IMR-90 (cell line): ENCODE measurements at regions not wholly inside any gene's neighbourhood (a gene's known extent, or its start where the extent isn't known, plus 50 kb on each side); places are given as distances from the start of the nearest gene placed in this dataset.

Experiments
- ATAC-seq: fragments of 200-7000 bp; cut with Tn5 transposase; 2 replicates; pipeline ENCODE4 v1.9.1; 2020; ENCODE audit warnings: low read depth, mild to moderate bottlenecking, moderate library complexity
- BruUV-seq: library from RNA; stranded (reverse); fragments of 400-500 nt; replicated peaks from 2 replicates; lab custom pipeline; 2021; lab: Mats Ljungman, UMichigan
- CTCF ChIA-PET: fragments of 300-600 bp; formaldehyde crosslinking; extraction: SDS; loops from one replicate; lab custom pipeline; 2021; ENCODE audit warnings: antibody characterized with exemption; lab: Yijun Ruan, JAX
- POLR2A ChIA-PET: fragments of 300-600 bp; sonication (Branson Sonifier 250); formaldehyde crosslinking; loops from one replicate; lab custom pipeline; 2022; ENCODE audit warnings: antibody characterized with exemption; ENCODE audit not compliant: unreplicated experiment; lab: Charles Lee
- DNase-seq: peaks from one replicate; pipeline ENCODE4 v3.0.0; 2013
- H2AFZ ChIP-seq: replicated peaks from 2 replicates; pipeline ENCODE3; 2013; ENCODE audit warnings: low read length, mild to moderate bottlenecking; ENCODE audit not compliant: poor library complexity
- H2AK5ac ChIP-seq: 2 replicates; pipeline ENCODE4 v1.6.1; 2013; ENCODE audit warnings: low read depth, low read length, inconsistent platforms
- H2AK9ac ChIP-seq: replicated peaks from 2 replicates; pipeline ENCODE3; 2013; ENCODE audit warnings: mild to moderate bottlenecking, low read depth, low read length, moderate library complexity; ENCODE audit not compliant: poor library complexity
- H2BK120ac ChIP-seq: 2 replicates; pipeline ENCODE4 v1.6.1; 2013; ENCODE audit warnings: low read depth, low read length, inconsistent platforms
- H2BK15ac ChIP-seq: 3 replicates; pipeline ENCODE4 v1.6.1; 2013; ENCODE audit warnings: low read depth, low read length, inconsistent platforms
- H2BK20ac ChIP-seq: 2 replicates; pipeline ENCODE4 v1.6.1; 2013; ENCODE audit warnings: low read depth, mild to moderate bottlenecking, inconsistent platforms, low read length, moderate library complexity
- H2BK5ac ChIP-seq: 2 replicates; pipeline ENCODE4 v1.6.1; 2013; ENCODE audit warnings: mild to moderate bottlenecking, low read depth, low read length, inconsistent platforms; ENCODE audit not compliant: poor library complexity, severe bottlenecking
- H3K14ac ChIP-seq: replicated peaks from 2 replicates; pipeline ENCODE4 v1.6.1; 2013; ENCODE audit warnings: low read depth, low read length, inconsistent platforms
- H3K18ac ChIP-seq: 2 replicates; pipeline ENCODE4 v1.6.1; 2013; ENCODE audit warnings: low read depth, low read length, control low read depth
- H3K23ac ChIP-seq: 2 replicates; pipeline ENCODE4 v1.6.1; 2013; ENCODE audit warnings: low read depth, low read length, inconsistent platforms
- H3K27ac ChIP-seq: 2 replicates; pipeline ENCODE4 v1.5.1; 2013; ENCODE audit warnings: mild to moderate bottlenecking, control low read depth, low read length; ENCODE audit not compliant: insufficient read depth
- H3K27me3 ChIP-seq: 2 replicates; pipeline ENCODE4 v1.6.1; 2013; ENCODE audit warnings: low read length; ENCODE audit not compliant: control insufficient read depth, insufficient read depth
- H3K36me3 ChIP-seq: 2 replicates; pipeline ENCODE4 v1.6.1; 2013; ENCODE audit warnings: low read length, mixed read lengths; ENCODE audit not compliant: control insufficient read depth, insufficient read depth
- H3K4ac ChIP-seq: 2 replicates; pipeline ENCODE4 v1.6.1; 2013; ENCODE audit warnings: low read depth, low read length, inconsistent platforms
- H3K4me1 ChIP-seq: 2 replicates; pipeline ENCODE4 v1.6.1; 2013; ENCODE audit warnings: low read length, mixed read lengths; ENCODE audit not compliant: control insufficient read depth, insufficient read depth
- H3K4me2 ChIP-seq: 2 replicates; pipeline ENCODE4 v1.6.1; 2013; ENCODE audit warnings: low read depth, mild to moderate bottlenecking, control low read depth, low read length, moderate library complexity
- H3K4me3 ChIP-seq: 2 replicates; pipeline ENCODE4 v1.5.1; 2013; ENCODE audit warnings: low read depth, mild to moderate bottlenecking, control low read depth, low read length, moderate library complexity; ENCODE audit not compliant: insufficient read depth
- H3K56ac ChIP-seq: 2 replicates; pipeline ENCODE4 v1.6.1; 2013; ENCODE audit warnings: low read length, inconsistent platforms; ENCODE audit not compliant: insufficient read depth; ENCODE audit errors: extremely low read depth
- H3K79me1 ChIP-seq, 2 experiments: 2 replicates each; pipeline ENCODE4 v1.6.1; 2013; ENCODE audit warnings: low read length in 2 of 2, inconsistent platforms in 1 of 2, low read depth in 1 of 2
- H3K9ac ChIP-seq: 2 replicates; pipeline ENCODE4 v1.6.1; 2013; ENCODE audit warnings: low read depth, low read length, control low read depth
- H3K9me1 ChIP-seq: 2 replicates; pipeline ENCODE4 v1.6.1; 2013; ENCODE audit warnings: low read length, inconsistent platforms; ENCODE audit not compliant: insufficient read depth
- H3K9me3 ChIP-seq: 2 replicates; pipeline ENCODE4 v1.6.1; 2013; ENCODE audit warnings: low read length; ENCODE audit not compliant: control insufficient read depth, insufficient read depth
- H4K20me1 ChIP-seq: 2 replicates; pipeline ENCODE4 v1.6.1; 2013; ENCODE audit warnings: low read length, inconsistent platforms; ENCODE audit not compliant: insufficient read depth
- H4K5ac ChIP-seq: 2 replicates; pipeline ENCODE4 v1.6.1; 2013; ENCODE audit warnings: mild to moderate bottlenecking, low read depth, low read length, control low read depth
- H4K8ac ChIP-seq, 2 experiments: 2 replicates each; pipeline ENCODE4 v1.6.1; 2013; ENCODE audit warnings: low read depth in 2 of 2, low read length in 2 of 2, control low read depth in 1 of 2, inconsistent platforms in 1 of 2
- H4K91ac ChIP-seq: 2 replicates; pipeline ENCODE4 v1.6.1; 2013; ENCODE audit warnings: low read depth, low read length, inconsistent platforms; ENCODE audit not compliant: insufficient read depth
- MXI1 ChIP-seq: IDR thresholded peaks from 2 replicates; pipeline ENCODE4 v1.6.1; 2012; ENCODE audit warnings: low read depth, mild to moderate bottlenecking, low read length, moderate library complexity, borderline replicate concordance
- WGBS, 2 experiments: methylation state at CpG; one replicate each; pipeline versions ENCODE4 v1.1.5 to v1.1.7; 2013; ENCODE audit warnings: missing lambda C conversion rate in 2 of 2; ENCODE audit not compliant: insufficient read length in 1 of 2; ENCODE audit errors: extremely low coverage in 2 of 2; 5-methylcytosine and 5-hydroxymethylcytosine counted together
- dilution Hi-C: fragments of 300-500 bp; cut with HindIII; formaldehyde crosslinking; loops from one replicate; pipeline ENCODE4 v1.14.3; 2018; ENCODE audit warnings: low sequenced_read_pairs; ENCODE audit not compliant: unreplicated experiment
- in situ Hi-C: fragments of 300-500 bp; cut with MboI; formaldehyde crosslinking; loops from 3 replicates; pipeline ENCODE4 v1.14.3; 2019; ENCODE audit warnings: low sequenced_read_pairs, inconsistent platforms, mixed read lengths
- intact Hi-C: fragments of 100-400 bp; cut with micrococcal nuclease; formaldehyde crosslinking; loops from 2 replicates; pipeline ENCODE4 v1.10.0; 2022

- Histone ChIP-seq H2AK9ac (no peak overlapping the region), H4K5ac (no peak overlapping the region), H3K79me1 (no peaks in the 10 kb centered on the region), H3K9me1 (no peaks in the 10 kb centered on the region), H3K36me3 (no peaks in the 10 kb centered on the region), H2BK20ac (no peak overlapping the region), H2BK120ac (no peak overlapping the region), H4K8ac (no peak overlapping the region), H3K27ac (no peak overlapping the region), H3K4me3 (no peak overlapping the region), H3K4ac (no peak overlapping the region), H3K23ac (no peak overlapping the region), H3K9me3 (no peaks in the 10 kb centered on the region), H3K18ac (no peak overlapping the region), H3K4me2 (no peak overlapping the region), H4K20me1 (no peaks in the 10 kb centered on the region), H3K9ac (no peak overlapping the region), H2AFZ (peak overlapping the region; percentile 17), H2BK15ac (no peak overlapping the region), H4K91ac (no peak overlapping the region), H3K56ac (no peak overlapping the region), H3K27me3 (peaks cover 3% of the 10 kb centered on the region; the same call in 1 of the 2 replicates), H2AK5ac (no peak overlapping the region), H3K4me1 (no peaks in the 10 kb centered on the region), H3K14ac (no peak overlapping the region), H2BK5ac (no peak overlapping the region)
- ChIA-PET POLR2A (no interaction called here), CTCF (no interaction called here)
- no TSS peak for BruUV-seq
- intact Hi-C loops: no loop called here
- WGBS, 2 experiments: 0% methylated on average over 2 of the region's 12 CpGs; no CpG with 5 or more reads in 1 of the 2 experiments
- in situ Hi-C loops: loop anchor here (25.0 kb wide), 2 partner anchors 1014 to 1139 kb away; no protein-coding TSS in a partner anchor
- dilution Hi-C loops: no loop called here
- TF ChIP-seq MXI1: no peak
- DNase-seq (no peak), ATAC-seq (no peak)
These were observed 255.6 kb downstream of the NSG2 start for GRCh38 chr5:174300941-174301761.
